GM12873 (cell line): ENCODE measurements at regions not wholly inside any gene's neighbourhood (a gene's known extent, or its start where the extent isn't known, plus 50 kb on each side); places are given as distances from the start of the nearest gene placed in this dataset.

Experiments used
- CTCF ChIP-seq: IDR thresholded peaks from 2 replicates; pipeline ENCODE4 v1.5.1; 2012; ENCODE audit warnings: low read depth, mild to moderate bottlenecking, moderate library complexity, low read length, control low read depth; ENCODE audit not compliant: insufficient read depth; ENCODE audit errors: missing control alignments

DNA sequence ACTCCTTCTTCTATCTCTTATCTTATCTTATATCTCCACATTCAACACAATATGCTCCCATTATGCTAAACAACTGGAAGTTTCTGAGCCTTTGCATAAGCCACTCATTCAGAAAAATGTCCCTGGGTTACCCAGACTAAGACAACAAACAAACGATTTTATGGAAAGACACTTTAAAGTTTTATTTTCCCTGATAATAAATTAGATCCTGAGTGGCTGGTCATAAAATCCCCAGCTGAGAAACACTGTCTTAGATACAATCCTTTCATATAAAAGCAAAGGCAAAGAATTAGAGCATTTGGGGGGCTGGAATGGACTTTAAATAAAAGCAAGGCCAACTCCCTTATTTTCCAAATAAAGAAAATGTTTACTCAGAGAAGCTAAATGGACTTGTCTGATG, 322.3 kb downstream of the GBE1 start:
- TF ChIP-seq CTCF, result no peak

DNA sequence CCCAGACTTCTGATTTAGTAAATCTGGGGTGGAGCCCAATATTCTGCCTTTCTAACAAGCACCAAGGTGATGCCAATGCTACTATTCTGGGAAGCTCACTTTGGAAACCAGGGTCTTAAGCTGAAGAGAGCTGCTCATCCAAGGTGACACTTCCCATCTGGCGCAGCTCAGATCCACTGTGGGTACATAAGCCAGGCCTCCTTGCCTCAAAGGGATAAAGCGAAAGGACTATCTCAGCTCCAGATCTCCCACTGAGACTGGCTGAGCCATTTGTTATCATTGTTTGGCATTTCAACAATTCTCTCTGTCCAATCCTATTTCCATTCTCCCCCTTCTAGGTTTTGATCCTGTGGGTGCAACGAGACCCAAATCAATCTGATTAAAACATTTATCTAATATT, 323.8 kb downstream of the GBE1 start:
- no peak for TF ChIP-seq CTCF

DNA sequence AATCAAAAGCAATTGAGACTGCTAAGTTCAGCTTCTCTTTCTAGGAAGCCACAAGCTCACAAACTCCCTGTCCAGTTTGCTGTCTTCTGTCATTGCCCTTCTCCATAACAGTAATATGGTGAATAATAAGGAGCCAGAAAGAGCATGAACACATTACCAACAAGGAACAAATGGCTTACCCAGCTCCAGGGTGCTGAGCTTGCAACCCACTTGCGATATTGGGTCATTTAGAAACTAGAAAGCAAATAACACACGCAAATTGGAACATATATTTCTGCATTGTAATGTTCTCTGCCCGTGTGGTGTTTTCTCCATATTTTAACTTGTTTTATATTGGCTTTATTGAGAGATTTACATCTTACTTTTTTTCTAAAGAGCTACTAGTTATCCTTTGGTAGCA, 325.3 kb downstream of the GBE1 start:
- TF ChIP-seq CTCF, result no peak

GRCh38 chr3:81435050-81435449, 326.4 kb downstream of the GBE1 start:
- no peak for TF ChIP-seq CTCF

- TF ChIP-seq CTCF, result no peak
Measured at GRCh38 chr3:81434161-81434560, 327.3 kb downstream of the GBE1 start.

DNA sequence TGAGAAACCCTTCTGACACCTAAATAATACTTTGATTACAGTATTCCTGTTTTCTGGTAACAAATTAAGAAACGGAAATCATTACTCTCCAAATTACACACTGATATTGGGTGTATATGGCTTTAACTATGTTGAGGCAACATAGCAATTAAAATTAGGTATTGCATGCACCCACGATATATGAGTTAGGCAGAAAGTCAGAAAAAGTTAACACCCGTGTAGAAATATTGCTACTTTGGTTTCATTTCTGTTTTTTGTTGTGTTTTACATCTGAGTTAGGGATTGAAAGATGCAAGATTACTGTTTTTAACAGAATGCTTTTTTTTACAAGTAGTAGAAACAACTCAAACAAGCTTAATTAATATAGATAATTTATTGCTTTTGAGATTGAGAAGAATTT, 327.8 kb downstream of the GBE1 start:
- no peak for TF ChIP-seq CTCF

GRCh38 chr3:81432456-81432855, 329.0 kb downstream of the GBE1 start:
- no peak for TF ChIP-seq CTCF
